ENCODE measurements at regions not wholly inside any gene's neighbourhood (a gene's known extent, or its start where the extent isn't known, plus 50 kb on each side); places are given as distances from the start of the nearest gene placed in this dataset.

DNA sequence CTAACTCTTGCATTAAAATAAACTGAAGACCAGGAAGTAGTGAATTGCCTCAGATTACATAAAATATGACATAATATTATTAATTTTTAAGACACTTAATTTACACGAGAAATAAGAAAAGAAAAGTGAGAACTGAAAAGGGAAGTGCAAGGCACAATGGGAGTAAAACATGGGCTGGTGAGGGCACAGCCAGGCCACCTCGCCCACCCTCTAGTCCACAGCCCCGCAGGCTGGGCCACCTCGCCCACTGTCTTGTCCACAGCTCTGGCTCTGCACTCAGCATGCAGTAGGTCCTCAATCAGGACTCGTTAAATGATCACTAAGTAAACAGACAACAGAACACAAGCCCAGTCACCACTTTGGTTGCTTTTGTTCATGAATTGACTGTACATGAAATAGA is 67.8 kb upstream of the ARHGEF7 start:
- H3K4me3 Mint-ChIP-seq = no peak overlapping the region
- no peaks in the 10 kb centered on the region for H3K36me3 Mint-ChIP-seq (ENCODE audit: low read depth)
- CTCF ChIA-PET = interaction anchor here (0.9 to 5.3 kb wide), 6 partner anchors 16 to 133 kb away, joined by 3 to 35 read pairs (median 8); partner anchors contain the start of gene ANKRD10
- POLR2A ChIA-PET = interaction anchor here (1.1 to 1.7 kb wide), 3 partner anchors 15 to 134 kb away, joined by 4 to 7 read pairs (median 6); partner anchors contain the start of gene ANKRD10
- peaks cover 25% of the 10 kb centered on the region for H3K4me1 Mint-ChIP-seq
- DNase-seq = no peak
- peaks cover 5% of the 10 kb centered on the region for H3K27me3 Mint-ChIP-seq
- H3K9me3 Mint-ChIP-seq = peaks cover 5% of the 10 kb centered on the region
- peak overlapping the region; percentile 51 for H3K27ac Mint-ChIP-seq

DNA sequence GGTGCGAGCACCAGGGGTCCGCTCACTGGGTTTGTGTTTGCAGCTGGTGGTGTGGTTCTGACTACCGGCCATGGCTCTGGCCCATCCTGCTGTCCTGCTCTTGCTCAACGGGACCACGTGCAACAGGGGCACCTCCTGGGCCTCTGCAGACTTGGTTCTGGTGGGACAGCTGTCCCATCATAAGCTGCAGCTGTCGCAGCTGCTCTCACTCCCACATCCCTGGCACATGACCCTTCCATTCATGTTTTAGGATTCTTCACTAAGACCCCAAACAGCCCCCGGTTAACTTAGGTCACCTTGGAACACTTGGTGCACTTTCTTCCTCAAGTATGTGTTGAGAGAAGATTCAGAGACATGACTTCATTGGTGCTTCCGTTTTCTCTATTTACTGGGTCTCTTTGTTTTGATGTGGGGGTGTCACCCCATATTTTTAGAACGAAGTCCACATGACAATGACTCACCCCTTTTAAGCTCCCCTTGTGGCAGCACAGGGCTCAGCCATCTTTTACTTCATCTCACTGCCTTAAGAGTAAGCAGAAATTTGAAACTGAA is 68.4 kb upstream of the ARHGEF7 start:
- Mint-ChIP-seq H3K4me3 (no peak overlapping the region), H3K27me3 (peaks cover 10% of the 10 kb centered on the region), H3K4me1 (peaks cover 25% of the 10 kb centered on the region), H3K9me3 (peaks cover 5% of the 10 kb centered on the region), H3K27ac (peak overlapping the region; percentile 51), H3K36me3 (ENCODE audit: low read depth) (no peaks in the 10 kb centered on the region)
- POLR2A ChIA-PET = interaction anchor here (1.1 to 1.7 kb wide), 4 partner anchors 15 to 133 kb away, joined by 3 to 7 read pairs (median 5); partner anchors contain the start of gene ANKRD10
- CTCF ChIA-PET = interaction anchor here (0.9 to 5.3 kb wide), 5 partner anchors 15 to 133 kb away, joined by 3 to 35 read pairs (median 8); partner anchors contain the start of gene ANKRD10
- no peak for DNase-seq

- no peak overlapping the region for H3K27ac Mint-ChIP-seq
- H3K9me3 Mint-ChIP-seq = peaks cover 5% of the 10 kb centered on the region
- no peaks in the 10 kb centered on the region for H3K36me3 Mint-ChIP-seq (ENCODE audit: low read depth)
- peaks cover 25% of the 10 kb centered on the region for H3K4me1 Mint-ChIP-seq
- peaks cover 10% of the 10 kb centered on the region for H3K27me3 Mint-ChIP-seq
- ChIA-PET POLR2A (no interaction called here), CTCF (interaction anchor here (1.1 kb wide), 1 partner anchor 13 kb away, joined by 3 read pairs; no protein-coding TSS in a partner anchor)
- no peak for DNase-seq
- no peak overlapping the region for H3K4me3 Mint-ChIP-seq
Observed at GRCh38 chr13:111045170-111045569, 69.9 kb upstream of the ARHGEF7 start.

DNA sequence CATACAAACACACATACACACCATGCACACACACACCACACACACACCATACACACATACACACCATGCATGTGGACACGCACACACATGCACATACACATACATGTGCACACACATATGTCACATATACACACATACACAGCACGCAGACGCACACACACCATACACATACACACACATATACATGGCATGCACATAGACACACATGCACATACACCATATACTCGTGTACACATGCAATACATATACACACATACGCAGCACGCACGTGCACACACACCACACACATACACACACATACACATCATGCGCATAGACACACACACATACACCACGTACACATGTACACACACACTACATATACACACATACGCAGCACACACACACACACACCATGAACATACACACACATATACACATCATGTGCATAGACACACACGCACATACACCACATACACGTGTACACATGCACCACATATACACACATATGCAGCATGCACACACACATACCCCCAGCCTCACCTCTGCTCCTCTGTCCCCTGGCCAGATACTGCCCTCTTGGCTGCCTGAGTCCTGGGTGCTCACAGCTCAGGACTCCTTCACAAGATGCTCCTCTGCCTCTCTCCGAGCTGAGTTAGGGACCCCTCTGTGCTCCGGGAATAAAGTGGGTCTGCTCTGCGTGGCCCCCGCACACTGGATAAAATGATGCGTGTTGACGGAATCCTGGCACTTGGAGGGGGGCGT is 70.9 kb upstream of the ARHGEF7 start:
- peaks cover 18% of the 10 kb centered on the region for H3K27me3 Mint-ChIP-seq

DNA sequence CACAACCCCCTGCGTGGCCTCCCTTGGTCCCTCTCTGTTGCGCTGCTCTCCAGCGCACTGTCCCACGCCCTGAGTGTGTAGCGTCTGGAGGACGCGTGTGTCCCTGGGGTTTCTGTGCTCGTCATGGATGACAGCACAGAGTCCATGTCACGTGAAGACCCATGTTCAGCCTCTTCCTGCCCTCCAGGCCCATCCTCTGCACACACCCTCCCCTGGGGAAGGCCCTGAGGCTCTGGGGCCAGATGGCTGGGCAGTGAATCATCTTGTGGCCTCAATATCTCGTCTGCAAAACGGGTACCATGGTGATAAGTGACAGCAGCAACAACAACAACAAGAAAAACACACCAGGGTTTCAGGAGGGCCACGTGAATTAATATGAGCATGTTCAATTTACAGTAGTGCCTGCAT is 71.5 kb upstream of the ARHGEF7 start:
- Mint-ChIP-seq H3K9me3 (peaks cover 5% of the 10 kb centered on the region), H3K4me1 (peaks cover 27% of the 10 kb centered on the region), H3K27ac (peak overlapping the region; percentile 46), H3K27me3 (peaks cover 24% of the 10 kb centered on the region), H3K4me3 (no peak overlapping the region), H3K36me3 (ENCODE audit: low read depth) (no peaks in the 10 kb centered on the region)
- CTCF ChIA-PET = interaction anchor here (1.3 kb wide), 1 partner anchor 11 kb away, joined by 3 read pairs; no protein-coding TSS in a partner anchor
- peak; percentile 40 for DNase-seq
- POLR2A ChIA-PET = interaction anchor here (0.6 kb wide), 1 partner anchor 328 kb away, joined by 5 read pairs; no protein-coding TSS in a partner anchor

More for the DNA sequence above, 70.9 kb upstream of the ARHGEF7 start:
- H3K4me1 Mint-ChIP-seq = peaks cover 23% of the 10 kb centered on the region
- CTCF ChIA-PET = interaction anchor here (1.3 kb wide), 1 partner anchor 12 kb away, joined by 3 read pairs; no protein-coding TSS in a partner anchor
- H3K36me3 Mint-ChIP-seq (ENCODE audit: low read depth) = no peaks in the 10 kb centered on the region
- no peak overlapping the region for H3K27ac Mint-ChIP-seq
- POLR2A ChIA-PET = interaction anchor here (0.6 kb wide), 1 partner anchor 329 kb away, joined by 5 read pairs; no protein-coding TSS in a partner anchor
- no peak for DNase-seq
- H3K9me3 Mint-ChIP-seq = peaks cover 5% of the 10 kb centered on the region
- no peak overlapping the region for H3K4me3 Mint-ChIP-seq

- H3K9me3 Mint-ChIP-seq = peaks cover 5% of the 10 kb centered on the region
- POLR2A ChIA-PET = no interaction called here
- DNase-seq = no peak
- H3K27me3 Mint-ChIP-seq = peaks cover 32% of the 10 kb centered on the region
- H3K27ac Mint-ChIP-seq = no peak overlapping the region
- H3K36me3 Mint-ChIP-seq (ENCODE audit: low read depth) = no peaks in the 10 kb centered on the region
- peaks cover 27% of the 10 kb centered on the region for H3K4me1 Mint-ChIP-seq
- CTCF ChIA-PET = interaction anchor here (1.3 kb wide), 1 partner anchor 11 kb away, joined by 3 read pairs; no protein-coding TSS in a partner anchor
- no peak overlapping the region for H3K4me3 Mint-ChIP-seq
Observed at GRCh38 chr13:111042661-111043226, 72.4 kb upstream of the ARHGEF7 start.

DNA sequence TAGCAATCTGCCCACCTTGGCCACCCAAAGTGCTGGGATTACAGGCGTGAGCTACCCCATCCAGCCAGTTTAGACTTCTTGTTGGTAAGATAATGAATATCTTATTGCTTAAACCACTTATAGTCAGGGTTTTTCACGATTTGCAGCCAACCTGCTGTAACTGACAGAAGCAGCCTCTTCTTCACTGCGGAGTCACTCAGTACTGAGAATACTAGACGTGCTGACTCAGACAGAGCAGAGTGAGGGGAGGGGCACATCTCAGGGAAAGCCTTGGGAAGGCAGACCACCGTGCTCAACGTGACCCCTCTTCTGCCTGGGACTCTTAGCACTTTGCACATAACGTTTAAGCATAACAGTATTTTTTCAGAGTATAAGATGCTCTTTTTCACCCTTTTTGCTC is 74.3 kb upstream of the ARHGEF7 start:
- H3K36me3 Mint-ChIP-seq (ENCODE audit: low read depth) = no peaks in the 10 kb centered on the region

GRCh38 chr13:111039735-111040134 is 75.4 kb upstream of the ARHGEF7 start:
- no peak overlapping the region for H3K27ac Mint-ChIP-seq

More for the DNA sequence above, 74.3 kb upstream of the ARHGEF7 start:
- no peak for DNase-seq
- H3K27me3 Mint-ChIP-seq = peaks cover 45% of the 10 kb centered on the region
- H3K4me3 Mint-ChIP-seq = no peak overlapping the region
- ChIA-PET CTCF (no interaction called here), POLR2A (no interaction called here)
- H3K27ac Mint-ChIP-seq = no peak overlapping the region
- peaks cover 17% of the 10 kb centered on the region for H3K4me1 Mint-ChIP-seq
- H3K9me3 Mint-ChIP-seq = peaks cover 5% of the 10 kb centered on the region

GRCh38 chr13:111038887-111039286 is 76.2 kb upstream of the ARHGEF7 start:
- POLR2A ChIA-PET = no interaction called here
- H3K27me3 Mint-ChIP-seq = peaks cover 53% of the 10 kb centered on the region
- H3K36me3 Mint-ChIP-seq (ENCODE audit: low read depth) = no peaks in the 10 kb centered on the region
- H3K27ac Mint-ChIP-seq = no peak overlapping the region
- H3K4me1 Mint-ChIP-seq = peaks cover 13% of the 10 kb centered on the region
- H3K9me3 Mint-ChIP-seq = no peaks in the 10 kb centered on the region
- no peak for DNase-seq
- no peak overlapping the region for H3K4me3 Mint-ChIP-seq
- CTCF ChIA-PET = no interaction called here

More at GRCh38 chr13:111039735-111040134, 75.4 kb upstream of the ARHGEF7 start:
- Mint-ChIP-seq H3K4me3 (no peak overlapping the region), H3K4me1 (peaks cover 17% of the 10 kb centered on the region), H3K9me3 (peaks cover 5% of the 10 kb centered on the region), H3K36me3 (ENCODE audit: low read depth) (no peaks in the 10 kb centered on the region), H3K27me3 (peaks cover 49% of the 10 kb centered on the region)
- no peak for DNase-seq
- CTCF ChIA-PET = interaction anchor here (0.8 to 1.3 kb wide), 2 partner anchors 95 to 124 kb away, joined by 3 to 4 read pairs; no protein-coding TSS in a partner anchor
- POLR2A ChIA-PET = no interaction called here

GRCh38 chr13:111037927-111038326 is 77.2 kb upstream of the ARHGEF7 start:
- Mint-ChIP-seq H3K27me3 (peaks cover 57% of the 10 kb centered on the region), H3K27ac (no peak overlapping the region), H3K4me3 (no peak overlapping the region), H3K9me3 (no peaks in the 10 kb centered on the region), H3K4me1 (peaks cover 9% of the 10 kb centered on the region), H3K36me3 (ENCODE audit: low read depth) (peaks cover 4% of the 10 kb centered on the region)
- ChIA-PET POLR2A (interaction anchor here (0.8 to 1.6 kb wide), 2 partner anchors 26 to 124 kb away, joined by 3 to 5 read pairs; no protein-coding TSS in a partner anchor), CTCF (no interaction called here)
- DNase-seq = no peak

GRCh38 chr13:111036665-111037064 is 78.4 kb upstream of the ARHGEF7 start:
- Mint-ChIP-seq H3K36me3 (ENCODE audit: low read depth) (peaks cover 6% of the 10 kb centered on the region), H3K27me3 (peaks cover 55% of the 10 kb centered on the region), H3K4me1 (peaks cover 21% of the 10 kb centered on the region), H3K4me3 (no peak overlapping the region), H3K27ac (no peak overlapping the region), H3K9me3 (no peaks in the 10 kb centered on the region)
- DNase-seq = no peak
- CTCF ChIA-PET = interaction anchor here (0.9 kb wide), 1 partner anchor 92 kb away, joined by 3 read pairs; no protein-coding TSS in a partner anchor
- POLR2A ChIA-PET = interaction anchor here (1.5 kb wide), 1 partner anchor 121 kb away, joined by 4 read pairs; no protein-coding TSS in a partner anchor

DNA sequence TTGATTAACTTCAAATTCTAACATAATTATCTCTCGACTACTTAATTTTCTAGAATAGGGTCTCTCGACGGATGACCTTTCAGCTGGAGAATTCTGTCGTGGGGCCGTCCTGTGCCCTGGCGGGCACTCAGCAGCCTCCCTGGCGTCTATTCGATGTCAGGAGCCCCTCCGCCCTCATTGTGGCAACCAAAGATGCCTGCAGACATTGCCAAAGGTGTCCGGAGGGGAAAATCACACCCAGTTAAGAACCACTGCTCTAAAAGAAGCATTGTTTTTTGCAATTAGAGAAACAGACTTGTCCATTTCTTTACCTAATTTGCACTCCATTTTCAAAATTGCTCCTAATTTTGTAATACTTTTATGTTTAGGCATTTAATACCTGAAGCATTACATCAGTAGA is 79.2 kb upstream of the ARHGEF7 start:
- Mint-ChIP-seq H3K4me1 (peaks cover 29% of the 10 kb centered on the region), H3K36me3 (ENCODE audit: low read depth) (peaks cover 7% of the 10 kb centered on the region), H3K4me3 (no peak overlapping the region), H3K9me3 (no peaks in the 10 kb centered on the region), H3K27me3 (peaks cover 51% of the 10 kb centered on the region), H3K27ac (no peak overlapping the region)
- DNase-seq = no peak
- POLR2A ChIA-PET = interaction anchor here (0.7 to 1.5 kb wide), 2 partner anchors 120 to 259 kb away, joined by 4 read pairs; no protein-coding TSS in a partner anchor
- CTCF ChIA-PET = interaction anchor here (0.6 to 0.9 kb wide), 2 partner anchors 32 to 91 kb away, joined by 3 read pairs; no protein-coding TSS in a partner anchor

All from activated CD4-positive, alpha-beta memory T cell treated with anti-CD3 and anti-CD28 coated beads, Interleukin-2, amount 10 ng/mL, durations not matched to agents 7 days and 5 days (primary cell).